HepG2 (cell line): ENCODE measurements at regions not wholly inside any gene's neighbourhood (a gene's known extent, or its start where the extent isn't known, plus 50 kb on each side); places are given as distances from the start of the nearest gene placed in this dataset.

Source experiments
- ATF2 ChIP-seq: sonication (generic); formaldehyde crosslinking; IDR thresholded peaks from 2 replicates; pipeline ENCODE4 v1.4.0; 2020; ENCODE audit warnings: missing genetic modification reagents
- BHLHE40 ChIP-seq: IDR thresholded peaks from 2 replicates; pipeline ENCODE4 v1.6.1; 2011; ENCODE audit warnings: low read length, improper control_type of control experiment
- BRF2 ChIP-seq: sonication (generic); formaldehyde crosslinking; IDR thresholded peaks from 2 replicates; pipeline ENCODE4 v1.8.1; 2022; ENCODE audit warnings: mild to moderate bottlenecking, missing genetic modification reagents
- CTCF ChIP-seq: sonication (generic); formaldehyde crosslinking; IDR thresholded peaks from 2 replicates; pipeline ENCODE4 v1.5.0; 2020; ENCODE audit warnings: mild to moderate bottlenecking, missing genetic modification reagents, moderate library complexity
- GTF2F1 ChIP-seq: fragments of 150-350 bp; IDR thresholded peaks from 2 replicates; pipeline ENCODE4 v1.6.1; 2014; ENCODE audit warnings: low read length
- MLXIP ChIP-seq: sonication (generic); formaldehyde crosslinking; IDR thresholded peaks from 2 replicates; pipeline ENCODE4 v1.9.0; 2021; ENCODE audit warnings: missing genetic modification reagents, borderline replicate concordance
- MNT ChIP-seq: fragments of 450-650 bp; IDR thresholded peaks from 2 replicates; pipeline ENCODE4 v1.6.1; 2016
- SRF ChIP-seq: IDR thresholded peaks from 2 replicates; pipeline ENCODE4 v1.6.1; 2011; ENCODE audit warnings: mild to moderate bottlenecking, low read depth, low read length, moderate library complexity
- ZBTB33 ChIP-seq: sonication (generic); formaldehyde crosslinking; IDR thresholded peaks from 2 replicates; pipeline ENCODE4 v1.4.0; 2020; ENCODE audit warnings: missing genetic modification reagents
- ZNF275 ChIP-seq: sonication (generic); formaldehyde crosslinking; IDR thresholded peaks from 2 replicates; pipeline ENCODE4 v1.8.0; 2022; ENCODE audit warnings: missing genetic modification reagents, mild to moderate bottlenecking, inconsistent platforms, borderline replicate concordance
- ZNF503 ChIP-seq: sonication (generic); formaldehyde crosslinking; IDR thresholded peaks from 2 replicates; pipeline ENCODE4 v1.4.0; 2020; ENCODE audit warnings: missing genetic modification reagents
- ZNF580 ChIP-seq: IDR thresholded peaks from 2 replicates; pipeline ENCODE4 v1.6.1; 2016; ENCODE audit warnings: low read depth, borderline replicate concordance

GRCh38 chr2:238548902-238549462 is 122.3 kb downstream of the ASB1 start:
- TF ChIP-seq ZNF580 (no peak), ZBTB33 (CRISPR knock-in tag) (no peak), ATF2 (no peak), GTF2F1 (no peak), ZNF275 (CRISPR knock-in tag) (no peak), BRF2 (no peak), SRF (no peak), ZNF503 (CRISPR knock-in tag) (no peak), BHLHE40 (no peak), MLXIP (CRISPR knock-in tag) (no peak), MNT (no peak), CTCF (CRISPR knock-in tag) (no peak)
